Kidney (tissue), 13 donors: ENCODE measurements at regions not wholly inside any gene's neighbourhood (a gene's known extent, or its start where the extent isn't known, plus 50 kb on each side); places are given as distances from the start of the nearest gene placed in this dataset.

Experiments
- DNase-seq, 5 donors: peaks; one replicate each; pipeline ENCODE4 v3.0.0-alpha.2; 2013 to 2020
- FAIRE-seq: peaks from 2 replicates; lab custom pipeline; 2012; peaks lifted over from hg19 to GRCh38; lab: Jason Lieb, UNC
- H3K27ac ChIP-seq, 2 donors: one replicate each; pipeline ENCODE4 v1.7.0; 2013; ENCODE audit warnings: low read depth in 2 of 2, low read length in 2 of 2, inconsistent platforms in 1 of 2
- H3K27me3 ChIP-seq: one replicate; pipeline ENCODE4 v1.7.1; 2013; ENCODE audit warnings: low read length, inconsistent platforms; ENCODE audit not compliant: control insufficient read depth, insufficient read depth
- H3K36me3 ChIP-seq, 3 donors: one replicate each; pipeline versions ENCODE4 v1.7.0 to v1.7.1; 2013; ENCODE audit warnings: low read length in 3 of 3, control low read depth in 1 of 3, inconsistent platforms in 1 of 3; ENCODE audit not compliant: insufficient read depth in 3 of 3, control insufficient read depth in 2 of 3
- H3K4me1 ChIP-seq, 3 donors: one replicate each; pipeline versions ENCODE4 v1.7.0 to v1.7.1; 2013; ENCODE audit warnings: low read length in 3 of 3, inconsistent platforms in 1 of 3, low read depth in 1 of 3; ENCODE audit not compliant: control insufficient read depth in 2 of 3, insufficient read depth in 2 of 3
- H3K4me3 ChIP-seq, 3 donors: one replicate each; pipeline versions ENCODE4 v1.7.0 to v1.8.1; 2013; ENCODE audit warnings: low read length in 3 of 3, control low read depth in 1 of 3, inconsistent platforms in 1 of 3
- H3K9ac ChIP-seq, 3 donors: one replicate each; pipeline versions ENCODE4 v1.7.0 to v1.7.1; 2013; ENCODE audit warnings: low read length in 3 of 3, control low read depth in 1 of 3, inconsistent platforms in 1 of 3
- H3K9me3 ChIP-seq, 3 donors: one replicate each; pipeline versions ENCODE4 v1.7.0 to v1.7.1; 2013; ENCODE audit warnings: low read length in 3 of 3, control low read depth in 1 of 3, inconsistent platforms in 1 of 3; ENCODE audit not compliant: control insufficient read depth in 2 of 3, insufficient read depth in 1 of 3
- CTCF ChIP-seq: IDR thresholded peaks from 3 replicates; pipeline ENCODE4 v1.5.1; 2012; ENCODE audit warnings: mild to moderate bottlenecking, moderate library complexity, borderline replicate concordance; ENCODE audit not compliant: insufficient read depth; ENCODE audit errors: extremely low read depth
- intact Hi-C: fragments of 100-400 bp; cut with DNase I; formaldehyde crosslinking; loops from one replicate; pipeline ENCODE4 v1.11.1; 2022
- donor health status: control.
- donor health status: control.
- donor health status: control.
- donor health status: control.
- donor health status: control.
- donor health status: DM: yes; HTN: yes; CAD: no.
- donor health status: Normal renal cell carcinoma (clear cell type).

GRCh38 chr2:189951791-189952535 lies 110.6 kb downstream of the MSTN start:
- no peak overlapping the region for H3K4me3 ChIP-seq
- H3K36me3 ChIP-seq = no peaks in the 10 kb centered on the region
- no peaks in the 10 kb centered on the region for H3K4me1 ChIP-seq
- intact Hi-C loops = no loop called here
- H3K27me3 ChIP-seq = no peaks in the 10 kb centered on the region
- H3K9me3 ChIP-seq = peaks cover 0 to 3% (median 0%) of the 10 kb centered on the region in 3 donors
- H3K27ac ChIP-seq = no peak overlapping the region
- DNase-seq = no peak
- TF ChIP-seq CTCF = no peak
- no peak for FAIRE-seq
- H3K9ac ChIP-seq = no peak overlapping the region

- TF ChIP-seq CTCF = no peak
- no peak for FAIRE-seq
Measured at GRCh38 chr2:189943009-189943408, 119.5 kb downstream of the MSTN start.

GRCh38 chr2:189940913-189941312 lies 121.6 kb downstream of the MSTN start:
- no peaks in the 10 kb centered on the region for H3K4me1 ChIP-seq
- H3K4me3 ChIP-seq = no peak overlapping the region
- DNase-seq (no peak), FAIRE-seq (no peak)
- H3K36me3 ChIP-seq = no peaks in the 10 kb centered on the region
- intact Hi-C loops = no loop called here
- H3K9me3 ChIP-seq = peaks cover 0 to 16% (median 0%) of the 10 kb centered on the region in 3 donors
- TF ChIP-seq CTCF = no peak
- no peaks in the 10 kb centered on the region for H3K27me3 ChIP-seq
- H3K27ac ChIP-seq = no peak overlapping the region
- H3K9ac ChIP-seq = no peak overlapping the region

More at GRCh38 chr2:189943009-189943408, 119.5 kb downstream of the MSTN start:
- H3K36me3 ChIP-seq = no peaks in the 10 kb centered on the region
- no peak overlapping the region for H3K4me3 ChIP-seq
- H3K9me3 ChIP-seq = peaks cover 0 to 16% (median 0%) of the 10 kb centered on the region in 3 donors
- no peak for DNase-seq
- no peak overlapping the region for H3K9ac ChIP-seq
- no peaks in the 10 kb centered on the region for H3K27me3 ChIP-seq
- intact Hi-C loops = no loop called here
- H3K4me1 ChIP-seq = no peaks in the 10 kb centered on the region
- H3K27ac ChIP-seq = no peak overlapping the region

- Histone ChIP-seq H3K27ac (no peak overlapping the region), H3K4me1 (no peaks in the 10 kb centered on the region), H3K36me3 (no peaks in the 10 kb centered on the region), H3K27me3 (no peaks in the 10 kb centered on the region), H3K9ac (no peak overlapping the region), H3K9me3 (peaks cover 0 to 11% (median 0%) of the 10 kb centered on the region in 3 donors), H3K4me3 (no peak overlapping the region)
- FAIRE-seq = no peak
- no peak for DNase-seq
- no peak for TF ChIP-seq CTCF
- intact Hi-C loops = no loop called here
Measured at GRCh38 chr2:189937691-189938090, 124.8 kb downstream of the MSTN start.
